ENCODE measurements at regions not wholly inside any gene's neighbourhood (a gene's known extent, or its start where the extent isn't known, plus 50 kb on each side); places are given as distances from the start of the nearest gene placed in this dataset.

DNA sequence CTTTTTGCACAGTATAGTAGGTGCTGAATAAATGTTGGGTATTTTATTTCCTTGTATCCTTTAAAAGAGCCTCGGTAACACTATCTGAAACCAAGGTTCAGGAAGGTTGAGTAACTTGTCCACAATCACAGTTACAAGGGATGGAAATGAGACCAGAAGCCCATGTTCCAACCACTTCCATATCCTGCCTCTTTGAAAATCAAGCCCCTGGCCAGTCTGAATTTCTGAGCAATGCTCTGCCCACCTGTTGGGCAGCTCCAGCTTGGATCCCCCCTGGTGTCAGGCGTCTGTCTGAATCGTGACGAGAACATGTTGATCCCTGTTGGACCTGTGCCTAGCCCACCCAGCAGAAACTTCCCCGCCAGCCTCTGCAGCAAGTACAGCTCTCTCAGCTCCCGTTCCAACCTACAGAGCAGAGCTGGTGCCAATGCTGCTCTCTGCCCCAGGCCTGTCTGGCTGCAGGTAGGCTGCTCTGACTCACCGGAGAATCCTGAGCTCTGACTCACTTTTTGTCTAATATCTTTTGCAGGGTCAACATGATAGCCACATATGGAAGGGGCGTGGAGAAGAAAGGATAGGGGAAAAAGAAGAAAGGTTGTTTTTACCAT, 595.5 kb downstream of the INHBA start:
- DNase-seq (ENCODE audit: low read depth in 2 of 2) = peak in 1 of 2 donors; percentile 36
- no peak for TF ChIP-seq CTCF (IDR thresholded peaks at IDR 0.05; ENCODE audit: low read depth, low read length)
- no peak overlapping the region for H3K4me3 ChIP-seq (replicated peaks in 1 of 2; ENCODE audit: low read depth in 2 of 2, low read length in 2 of 2)

GRCh38 chr7:41104631-41105030, 598.3 kb downstream of the INHBA start:
- no peak for DNase-seq (ENCODE audit: low read depth in 2 of 2)
- TF ChIP-seq CTCF (IDR thresholded peaks at IDR 0.05; ENCODE audit: low read depth, low read length) = no peak
- H3K4me3 ChIP-seq (replicated peaks in 1 of 2; ENCODE audit: low read depth in 2 of 2, low read length in 2 of 2) = no peak overlapping the region

DNA sequence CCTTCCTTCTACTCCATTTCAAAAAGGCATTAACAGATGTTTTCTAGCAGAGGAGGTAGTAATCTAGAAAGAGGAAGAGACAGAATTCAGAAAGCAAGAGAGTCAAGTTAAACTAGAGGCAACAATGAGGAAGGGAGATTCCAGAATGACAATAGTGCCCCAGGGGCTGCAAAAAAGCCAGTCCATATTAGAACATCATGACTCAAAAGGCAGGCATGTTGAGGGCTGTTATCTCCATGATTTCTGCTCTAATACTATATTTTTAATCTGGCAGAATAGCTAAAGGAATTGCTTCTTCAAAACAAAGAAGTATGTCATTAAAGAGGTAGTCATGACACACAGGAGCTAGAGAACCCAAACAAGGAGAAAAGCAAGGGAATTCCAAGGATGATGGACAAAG, 599.6 kb downstream of the INHBA start:
- H3K4me3 ChIP-seq (replicated peaks in 1 of 2; ENCODE audit: low read depth in 2 of 2, low read length in 2 of 2) = no peak overlapping the region
- TF ChIP-seq CTCF (IDR thresholded peaks at IDR 0.05; ENCODE audit: low read depth, low read length) = no peak
- DNase-seq (ENCODE audit: low read depth in 2 of 2) = peak in 1 of 2 donors; percentile 75

- H3K4me3 ChIP-seq (replicated peaks in 1 of 2; ENCODE audit: low read depth in 2 of 2, low read length in 2 of 2) = no peak overlapping the region
- TF ChIP-seq CTCF (IDR thresholded peaks at IDR 0.05; ENCODE audit: low read depth, low read length) = no peak
- no peak for DNase-seq (ENCODE audit: low read depth in 2 of 2)
Measured at GRCh38 chr7:41098846-41099245, 604.0 kb downstream of the INHBA start.

DNA sequence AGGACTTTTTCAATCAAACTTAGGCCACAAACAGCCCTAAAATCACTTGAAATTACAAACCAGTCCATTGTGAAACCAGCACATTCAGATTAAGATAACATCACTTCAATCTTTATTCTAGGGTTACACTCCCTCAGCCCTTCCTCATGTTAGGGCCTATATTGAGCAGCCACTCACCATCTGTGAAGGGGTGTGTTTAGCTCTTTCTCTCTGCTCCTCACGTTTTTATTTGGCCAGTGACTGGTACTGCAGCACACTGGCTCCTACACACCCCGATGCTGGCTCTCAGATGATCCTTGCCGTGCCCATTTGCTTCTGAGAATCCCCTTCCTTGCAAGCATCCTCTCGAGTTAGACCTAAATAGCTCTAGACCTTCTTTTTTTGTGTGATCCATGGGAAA, 604.5 kb downstream of the INHBA start:
- DNase-seq (ENCODE audit: low read depth in 2 of 2) = no peak
- no peak for TF ChIP-seq CTCF (IDR thresholded peaks at IDR 0.05; ENCODE audit: low read depth, low read length)
- H3K4me3 ChIP-seq (replicated peaks in 1 of 2; ENCODE audit: low read depth in 2 of 2, low read length in 2 of 2) = no peak overlapping the region

- peak in 1 of 2 donors; percentile 84 for DNase-seq (ENCODE audit: low read depth in 2 of 2)
- TF ChIP-seq CTCF (IDR thresholded peaks at IDR 0.05; ENCODE audit: low read depth, low read length) = no peak
- no peak overlapping the region for H3K4me3 ChIP-seq (replicated peaks in 1 of 2; ENCODE audit: low read depth in 2 of 2, low read length in 2 of 2)
Measured at GRCh38 chr7:41097501-41097900, 605.4 kb downstream of the INHBA start.

DNA sequence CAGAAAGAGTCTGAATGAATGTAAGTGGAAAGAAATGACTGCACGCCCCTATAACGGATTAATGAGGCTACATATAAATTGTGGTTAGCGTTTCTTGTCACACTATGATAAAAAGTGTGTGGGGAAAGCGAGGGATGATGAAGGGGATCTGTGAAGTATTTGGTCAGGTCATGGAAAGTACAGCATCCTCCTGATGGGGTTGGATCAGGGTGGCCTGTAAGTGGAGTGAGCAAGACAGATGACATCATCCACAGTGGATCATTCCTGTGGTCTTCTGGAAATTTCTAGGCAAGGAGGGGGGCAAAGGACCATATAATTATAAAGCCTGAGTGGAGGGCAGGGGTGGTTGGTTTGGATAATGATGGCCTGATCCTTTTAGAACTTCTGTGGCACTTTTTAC, 606.0 kb downstream of the INHBA start:
- H3K4me3 ChIP-seq (replicated peaks in 1 of 2; ENCODE audit: low read depth in 2 of 2, low read length in 2 of 2) = no peak overlapping the region
- DNase-seq (ENCODE audit: low read depth in 2 of 2) = peak; percentile 15 to 67
- no peak for TF ChIP-seq CTCF (IDR thresholded peaks at IDR 0.05; ENCODE audit: low read depth, low read length)

Measured in cardiac fibroblast (primary cell).